Mucosa of descending colon (tissue), 3 donors: ENCODE measurements at regions not wholly inside any gene's neighbourhood (a gene's known extent, or its start where the extent isn't known, plus 50 kb on each side); places are given as distances from the start of the nearest gene placed in this dataset.

Source experiments
- ATAC-seq: fragments of 200-7000 bp; cut with Tn5 transposase; one replicate; pipeline ENCODE4 v1.9.1; 2020; ENCODE audit warnings: mild to moderate bottlenecking, moderate library complexity
- DNase-seq, 3 donors: peaks; one replicate each; pipeline ENCODE4 v3.0.0-alpha.2; 2020
- H3K36me3 ChIP-seq: fragments of 200-600 bp; one replicate; pipeline ENCODE4 v1.8.0; 2021; ENCODE audit warnings: low read depth, mild to moderate bottlenecking
- H3K4me1 ChIP-seq: fragments of 200-600 bp; one replicate; pipeline ENCODE4 v1.8.0; 2021; ENCODE audit warnings: low read depth, mild to moderate bottlenecking
- H3K4me3 ChIP-seq: fragments of 200-600 bp; one replicate; pipeline ENCODE4 v1.8.0; 2021; ENCODE audit warnings: mild to moderate bottlenecking
- H3K9me3 ChIP-seq: fragments of 200-600 bp; one replicate; pipeline ENCODE4 v1.8.0; 2021; ENCODE audit warnings: mild to moderate bottlenecking
- CTCF ChIP-seq: fragments of 200-600 bp; IDR thresholded peaks from one replicate; pipeline ENCODE4 v1.8.0; 2022; ENCODE audit warnings: antibody characterized with exemption, mild to moderate bottlenecking
- intact Hi-C, 2 donors: fragments of 100-400 bp; cut with DNase I in 1 of 2; cut with micrococcal nuclease in 1 of 2; formaldehyde crosslinking; loops; one replicate each; pipeline versions ENCODE4 v1.11.0 to v1.11.1; 2022; cut with DNase I, micrococcal nuclease
- donor health status: DM: no; HTN: no; CAD: no; lungs with moderate emphysema.
- donor health status: DM: no; HTN: no; CAD: no.
- donor health status: DM: no; HTN: yes; CAD: no.

- TF ChIP-seq CTCF: no peak
- DNase-seq (no peak), ATAC-seq (no peak)
Measured at GRCh38 chrX:44096666-44097065, 123.5 kb upstream of the NDP start.

GRCh38 chrX:44094821-44095530 lies 121.8 kb upstream of the NDP start:
- Histone ChIP-seq H3K4me3 (no peak overlapping the region), H3K36me3 (no peaks in the 10 kb centered on the region), H3K9me3 (no peaks in the 10 kb centered on the region), H3K4me1 (no peaks in the 10 kb centered on the region)
- DNase-seq (no peak), ATAC-seq (no peak)
- no peak for TF ChIP-seq CTCF
- intact Hi-C loops: no loop called here

More at GRCh38 chrX:44096666-44097065, 123.5 kb upstream of the NDP start:
- intact Hi-C loops: no loop called here
- no peaks in the 10 kb centered on the region for H3K4me1 ChIP-seq
- H3K4me3 ChIP-seq: no peak overlapping the region
- H3K9me3 ChIP-seq: no peaks in the 10 kb centered on the region
- H3K36me3 ChIP-seq: no peaks in the 10 kb centered on the region

GRCh38 chrX:44093431-44093830 lies 120.2 kb upstream of the NDP start:
- no peaks in the 10 kb centered on the region for H3K4me1 ChIP-seq
- DNase-seq (no peak), ATAC-seq (no peak)
- no peaks in the 10 kb centered on the region for H3K36me3 ChIP-seq
- no peak for TF ChIP-seq CTCF
- H3K4me3 ChIP-seq: no peak overlapping the region
- intact Hi-C loops: no loop called here
- no peaks in the 10 kb centered on the region for H3K9me3 ChIP-seq

GRCh38 chrX:44092778-44093177 lies 119.6 kb upstream of the NDP start:
- H3K9me3 ChIP-seq: no peaks in the 10 kb centered on the region
- H3K4me3 ChIP-seq: no peak overlapping the region
- no peaks in the 10 kb centered on the region for H3K36me3 ChIP-seq
- TF ChIP-seq CTCF: no peak
- DNase-seq (no peak), ATAC-seq (no peak)
- intact Hi-C loops: no loop called here
- no peaks in the 10 kb centered on the region for H3K4me1 ChIP-seq

- ATAC-seq: no peak
- no peak for TF ChIP-seq CTCF
- no peak for DNase-seq
- Histone ChIP-seq H3K36me3 (no peaks in the 10 kb centered on the region), H3K4me3 (no peak overlapping the region), H3K9me3 (no peaks in the 10 kb centered on the region), H3K4me1 (no peaks in the 10 kb centered on the region)
- intact Hi-C loops: no loop called here
Measured at GRCh38 chrX:44088510-44089144, 115.4 kb upstream of the NDP start.
